Pancreas (tissue), 10 donors: ENCODE measurements at regions not wholly inside any gene's neighbourhood (a gene's known extent, or its start where the extent isn't known, plus 50 kb on each side); places are given as distances from the start of the nearest gene placed in this dataset.

Source experiments
- ATAC-seq, 4 donors: fragments of 200-7000 bp; cut with Tn5 transposase; one replicate each; pipeline versions ENCODE4 v1.8.0 to v1.9.1; 2020; ENCODE audit warnings: mild to moderate bottlenecking in 4 of 4, moderate library complexity in 4 of 4
- DNase-seq, 6 donors: peaks; one replicate each; pipeline ENCODE4 v3.0.0-alpha.2; 2020
- FAIRE-seq: peaks from 2 replicates; lab custom pipeline; 2012; peaks lifted over from hg19 to GRCh38; lab: Jason Lieb, UNC
- H3K27ac ChIP-seq, 4 donors: fragments of 200-600 bp; sonication (generic); 1 replicate in 3 of 4; 2 replicates in 1 of 4; pipeline versions ENCODE4 v1.5.0 to v1.8.0; 2020
- H3K27me3 ChIP-seq, 4 donors: fragments of 200-600 bp; one replicate each; pipeline ENCODE4 v1.8.0; 2021
- H3K36me3 ChIP-seq, 3 donors: fragments of 200-600 bp; sonication (generic) in 1 of 3; one replicate each; pipeline versions ENCODE4 v1.5.0 to v1.8.0; 2020 to 2021
- H3K4me1 ChIP-seq, 3 donors: fragments of 200-600 bp; one replicate each; pipeline ENCODE4 v1.8.0; 2021
- H3K4me3 ChIP-seq, 4 donors: fragments of 200-600 bp; sonication (generic) in 2 of 4; one replicate each; pipeline versions ENCODE4 v1.5.0 to v1.8.0; 2020 to 2021
- H3K9me3 ChIP-seq, 4 donors: fragments of 200-600 bp; one replicate each; pipeline ENCODE4 v1.8.0; 2021
- WGBS, 2 donors: extraction: QIAGEN DNeasy Blood & Tissue Kit; methylation state at CpG; one replicate each; pipeline ENCODE4 v1.1.7; 2013; 5-methylcytosine and 5-hydroxymethylcytosine counted together
- intact Hi-C, 3 donors: fragments of 100-400 bp; cut with DNase I; formaldehyde crosslinking; loops; one replicate each; pipeline versions ENCODE4 v1.11.1 to v1.14.2; 2022
- TF ChIP-seq, protein P1 (sequence below), 4 donors: fragments of 200-600 bp; sonication (generic) in 3 of 4; IDR thresholded peaks; one replicate each; pipeline versions ENCODE4 v1.5.0 to v1.8.0; 2021; ENCODE audit warnings: antibody characterized with exemption in 4 of 4
- donor health status: healthy with polysubstance abuse.
- donor health status: DM: no; HTN: no; CAD: no; lungs with moderate emphysema.
- donor health status: DM: no; HTN: no; CAD: no.
- donor health status: control.
- donor health status: control.
- donor health status: Bipolar disorder and iron deficiency.
- donor health status: DM: yes; HTN: yes; CAD: no.
- donor health status: DM: no; HTN: no; CAD: no.
- donor health status: DM: no; HTN: no; CAD: no.
- donor health status: DM: yes; HTN: yes; CAD: no.

GRCh38 chr2:48838029-48838428 lies 82.5 kb upstream of the LHCGR start:
- ATAC-seq (no peak), DNase-seq (no peak), FAIRE-seq (no peak)
- Histone ChIP-seq H3K4me3 (no peak overlapping the region), H3K36me3 (no peaks in the 10 kb centered on the region), H3K4me1 (no peaks in the 10 kb centered on the region), H3K9me3 (no peaks in the 10 kb centered on the region), H3K27ac (no peak overlapping the region), H3K27me3 (no peaks in the 10 kb centered on the region)
- TF ChIP-seq, protein P1, sequence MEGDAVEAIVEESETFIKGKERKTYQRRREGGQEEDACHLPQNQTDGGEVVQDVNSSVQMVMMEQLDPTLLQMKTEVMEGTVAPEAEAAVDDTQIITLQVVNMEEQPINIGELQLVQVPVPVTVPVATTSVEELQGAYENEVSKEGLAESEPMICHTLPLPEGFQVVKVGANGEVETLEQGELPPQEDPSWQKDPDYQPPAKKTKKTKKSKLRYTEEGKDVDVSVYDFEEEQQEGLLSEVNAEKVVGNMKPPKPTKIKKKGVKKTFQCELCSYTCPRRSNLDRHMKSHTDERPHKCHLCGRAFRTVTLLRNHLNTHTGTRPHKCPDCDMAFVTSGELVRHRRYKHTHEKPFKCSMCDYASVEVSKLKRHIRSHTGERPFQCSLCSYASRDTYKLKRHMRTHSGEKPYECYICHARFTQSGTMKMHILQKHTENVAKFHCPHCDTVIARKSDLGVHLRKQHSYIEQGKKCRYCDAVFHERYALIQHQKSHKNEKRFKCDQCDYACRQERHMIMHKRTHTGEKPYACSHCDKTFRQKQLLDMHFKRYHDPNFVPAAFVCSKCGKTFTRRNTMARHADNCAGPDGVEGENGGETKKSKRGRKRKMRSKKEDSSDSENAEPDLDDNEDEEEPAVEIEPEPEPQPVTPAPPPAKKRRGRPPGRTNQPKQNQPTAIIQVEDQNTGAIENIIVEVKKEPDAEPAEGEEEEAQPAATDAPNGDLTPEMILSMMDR (IDR thresholded peaks at IDR 0.05) = no peak
- WGBS, 2 donors = 17 to 24% methylated on average over 2 of the region's 2 CpGs
- intact Hi-C loops = no loop called here

DNA sequence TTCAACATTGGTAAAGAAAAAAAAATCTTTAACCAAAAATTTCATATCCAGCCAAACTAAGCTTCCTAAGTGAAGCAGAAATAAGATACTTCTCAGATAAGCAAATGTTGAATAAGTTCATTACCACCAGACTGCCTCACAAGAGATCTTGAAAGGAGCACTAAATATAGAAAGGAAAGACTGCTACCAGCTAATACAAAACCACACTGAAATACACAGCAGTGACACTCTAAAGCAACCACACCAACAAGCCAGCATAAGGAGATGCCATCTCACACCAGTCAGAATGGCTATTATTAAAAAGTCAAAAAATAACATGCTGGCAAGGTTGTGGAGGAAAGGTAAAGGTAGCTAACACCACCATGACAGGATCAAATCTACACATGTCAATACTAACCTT lies 74.0 kb upstream of the LHCGR start:
- intact Hi-C loops = no loop called here
- Histone ChIP-seq H3K4me3 (no peak overlapping the region), H3K27me3 (no peaks in the 10 kb centered on the region), H3K9me3 (no peaks in the 10 kb centered on the region), H3K36me3 (no peaks in the 10 kb centered on the region), H3K27ac (no peak overlapping the region), H3K4me1 (no peaks in the 10 kb centered on the region)
- no peak for ATAC-seq
- no peak for FAIRE-seq
- TF ChIP-seq, protein P1 (IDR thresholded peaks at IDR 0.05) = no peak
- no peak for DNase-seq

DNA sequence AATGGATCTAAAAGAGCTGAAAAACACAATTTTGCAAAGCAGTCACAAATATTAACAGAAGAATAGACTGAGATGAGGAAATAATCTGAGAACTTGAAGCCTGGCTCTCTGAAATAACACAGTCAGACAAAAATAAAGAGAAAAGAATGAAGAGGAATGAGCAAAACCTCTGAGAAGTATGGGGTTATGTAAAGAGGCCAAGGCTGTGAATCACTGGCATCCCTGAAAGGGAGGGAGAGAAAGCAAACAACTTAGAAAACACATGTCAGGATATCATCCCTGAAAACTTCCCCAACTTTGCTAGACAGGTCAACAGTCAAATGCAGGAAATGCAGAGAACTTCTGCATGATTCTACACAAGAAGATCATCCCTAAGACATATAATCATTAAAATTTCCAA lies 73.5 kb upstream of the LHCGR start:
- H3K27me3 ChIP-seq = no peaks in the 10 kb centered on the region
- no peak for FAIRE-seq
- no peaks in the 10 kb centered on the region for H3K9me3 ChIP-seq
- no peak overlapping the region for H3K4me3 ChIP-seq
- DNase-seq = no peak
- no peaks in the 10 kb centered on the region for H3K4me1 ChIP-seq
- H3K27ac ChIP-seq = no peak overlapping the region
- intact Hi-C loops = no loop called here
- TF ChIP-seq, protein P1 (IDR thresholded peaks at IDR 0.05) = no peak
- no peaks in the 10 kb centered on the region for H3K36me3 ChIP-seq
- ATAC-seq = no peak

DNA sequence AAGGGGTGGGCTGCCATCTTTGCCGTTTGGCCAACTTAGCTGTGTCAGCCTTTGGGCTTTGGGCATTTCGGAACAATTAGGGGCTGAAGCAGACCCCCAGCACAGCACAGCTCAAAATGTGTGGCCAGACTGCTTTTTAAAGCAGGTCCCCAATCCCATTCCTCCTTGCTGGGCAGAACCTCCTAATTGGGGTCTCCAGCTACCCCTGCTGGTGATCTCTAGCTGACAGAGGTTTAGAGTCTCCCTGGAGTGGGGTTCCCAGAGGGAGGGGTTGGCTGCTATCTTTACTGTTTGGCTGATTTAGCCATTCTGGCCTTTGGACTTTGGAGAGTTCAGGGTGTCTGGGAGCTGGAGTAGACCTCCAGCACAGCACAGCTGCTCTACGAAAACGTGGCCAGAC lies 71.5 kb upstream of the LHCGR start:
- intact Hi-C loops = no loop called here
- 42 to 68% methylated on average over 4 of the region's 4 CpGs for WGBS, 2 donors
- TF ChIP-seq, protein P1 (IDR thresholded peaks at IDR 0.05) = no peak
- DNase-seq = no peak
- no peak for FAIRE-seq
- Histone ChIP-seq H3K4me3 (no peak overlapping the region), H3K4me1 (no peaks in the 10 kb centered on the region), H3K27me3 (no peaks in the 10 kb centered on the region), H3K36me3 (no peaks in the 10 kb centered on the region), H3K27ac (no peak overlapping the region), H3K9me3 (no peaks in the 10 kb centered on the region)
- ATAC-seq = no peak

DNA sequence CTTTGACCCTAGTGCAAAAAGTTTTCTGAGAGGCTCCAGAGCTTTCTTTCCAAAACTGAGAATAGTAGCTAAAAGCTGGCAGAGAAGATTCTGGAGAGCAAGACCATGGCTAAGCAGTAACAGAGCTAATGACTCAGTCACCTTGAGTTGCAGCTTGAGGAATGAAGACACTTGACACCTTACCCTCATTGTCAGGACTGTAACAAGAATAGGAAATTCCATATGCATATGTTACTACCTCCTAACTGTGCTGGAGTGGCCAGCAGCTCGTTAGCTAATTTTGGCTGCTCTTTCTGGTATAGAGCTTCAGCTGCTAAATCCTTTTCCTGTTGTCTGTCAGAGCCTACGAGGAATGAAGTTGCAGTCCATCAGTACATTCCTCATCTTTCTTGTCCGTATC lies 68.6 kb upstream of the LHCGR start:
- Histone ChIP-seq H3K27me3 (no peaks in the 10 kb centered on the region), H3K9me3 (no peaks in the 10 kb centered on the region), H3K4me1 (no peaks in the 10 kb centered on the region), H3K27ac (no peak overlapping the region), H3K36me3 (no peaks in the 10 kb centered on the region), H3K4me3 (no peak overlapping the region)
- intact Hi-C loops = no loop called here
- no peak for ATAC-seq
- no peak for DNase-seq
- TF ChIP-seq, protein P1 (IDR thresholded peaks at IDR 0.05) = no peak
- FAIRE-seq = no peak
- 46 to 57% methylated on average over 3 of the region's 3 CpGs for WGBS, 2 donors
